HepG2 (cell line): ENCODE measurements at regions not wholly inside any gene's neighbourhood (a gene's known extent, or its start where the extent isn't known, plus 50 kb on each side); places are given as distances from the start of the nearest gene placed in this dataset.

Experiments
- ATAC-seq: fragments of 200-7000 bp; cut with Tn5 transposase; 3 replicates; pipeline ENCODE4 v1.9.1; 2020; ENCODE audit warnings: mild to moderate bottlenecking, moderate library complexity
- BruUV-seq: library from RNA; stranded (reverse); fragments of 400-500 nt; replicated peaks from 2 replicates; lab custom pipeline; 2021; lab: Mats Ljungman, UMichigan
- CTCF ChIA-PET: fragments of 300-600 bp; formaldehyde crosslinking; extraction: SDS; loops from one replicate; lab custom pipeline; 2021; ENCODE audit warnings: low total read pairs, inconsistent platforms, low intra/inter-chr PET ratio; lab: Yijun Ruan, JAX
- POLR2A ChIA-PET: fragments of 350-600 bp; sonication (Branson Sonifier 250); formaldehyde crosslinking; loops from one replicate; lab custom pipeline; 2020; ENCODE audit warnings: antibody characterized with exemption, inconsistent platforms; lab: Yijun Ruan, JAX
- DNase-seq: peaks from one replicate; pipeline ENCODE4 v3.0.0-alpha.2; 2015; ENCODE audit warnings: low spot score
- FAIRE-seq: peaks from 3 replicates; lab custom pipeline; 2011; peaks lifted over from hg19 to GRCh38; lab: Jason Lieb, UNC
- H2AFZ ChIP-seq: one replicate; pipeline ENCODE4 v1.6.1; 2011; ENCODE audit warnings: low read length, inconsistent platforms
- H3K27ac ChIP-seq: fragments of 300-600 bp; 3 replicates; pipeline ENCODE4 v1.8.0; 2011; ENCODE audit warnings: mixed run types, mild to moderate bottlenecking, mixed read lengths, low read length, inconsistent platforms; ENCODE audit not compliant: insufficient read depth; ENCODE audit errors: extremely low read length
- H3K27me3 ChIP-seq, 2 experiments: fragments of 200-600 bp in 1 of 2; 2 replicates in 1 of 2; 3 replicates in 1 of 2; pipeline versions ENCODE4 v1.6.0 to v1.8.0; 2011; ENCODE audit warnings: low read length in 2 of 2, mild to moderate bottlenecking in 2 of 2, moderate library complexity in 2 of 2, inconsistent platforms in 1 of 2; ENCODE audit not compliant: insufficient read depth in 2 of 2, control insufficient read depth in 1 of 2
- H3K36me3 ChIP-seq, 2 experiments: fragments of 200-600 bp in 1 of 2; replicated peaks in 1 of 2; 2 replicates in 1 of 2; 3 replicates in 1 of 2; pipeline versions ENCODE4 v1.5.1 to v1.8.0; 2011; ENCODE audit warnings: low read length in 2 of 2, inconsistent platforms in 1 of 2; ENCODE audit not compliant: insufficient read depth in 2 of 2, control insufficient read depth in 1 of 2
- H3K4me1 ChIP-seq: 2 replicates; pipeline ENCODE4 v1.5.1; 2012; ENCODE audit warnings: low read length, inconsistent platforms; ENCODE audit not compliant: insufficient read depth
- H3K4me2 ChIP-seq: 2 replicates; pipeline ENCODE4 v1.6.0; 2011; ENCODE audit warnings: low read depth, low read length, inconsistent platforms
- H3K4me3 ChIP-seq, 3 experiments: fragments of 200-600 bp in 1 of 3; sonication (generic), shearing (Covaris generic) in 1 of 3; replicated peaks in 1 of 3; 2 replicates each; pipeline ENCODE4 v1.5.1; 2011 to 2016; ENCODE audit warnings: low read length in 3 of 3, inconsistent platforms in 2 of 3, low read depth in 2 of 3, mild to moderate bottlenecking in 2 of 3, control low read depth in 1 of 3, mixed read lengths in 1 of 3; ENCODE audit not compliant: insufficient read depth in 1 of 3
- H3K79me2 ChIP-seq: one replicate; pipeline ENCODE4 v1.6.1; 2011; ENCODE audit warnings: low read length, inconsistent platforms; ENCODE audit not compliant: insufficient read depth
- H3K9ac ChIP-seq: 2 replicates; pipeline ENCODE4 v1.6.0; 2011; ENCODE audit warnings: mild to moderate bottlenecking, low read depth, low read length, inconsistent platforms; ENCODE audit not compliant: insufficient read depth
- H3K9me3 ChIP-seq: 2 replicates; pipeline ENCODE4 v1.5.1; 2012; ENCODE audit warnings: mild to moderate bottlenecking, low read length
- H4K20me1 ChIP-seq: 2 replicates; pipeline ENCODE4 v1.6.0; 2011; ENCODE audit warnings: inconsistent platforms, mild to moderate bottlenecking, low read length, moderate library complexity; ENCODE audit not compliant: insufficient read depth
- ATM ChIP-seq: fragments of 450-650 bp; IDR thresholded peaks from 2 replicates; pipeline ENCODE4 v1.7.1; 2017; ENCODE audit warnings: mild to moderate bottlenecking, borderline replicate concordance
- BORCS8-MEF2B ChIP-seq: sonication (generic); formaldehyde crosslinking; IDR thresholded peaks from 2 replicates; pipeline ENCODE4 v1.8.0; 2022; ENCODE audit warnings: mild to moderate bottlenecking, missing genetic modification reagents
- BRF2 ChIP-seq: sonication (generic); formaldehyde crosslinking; IDR thresholded peaks from 2 replicates; pipeline ENCODE4 v1.8.1; 2022; ENCODE audit warnings: mild to moderate bottlenecking, missing genetic modification reagents
- DMAP1 ChIP-seq: IDR thresholded peaks from 2 replicates; pipeline ENCODE4 v1.6.1; 2016
- HNF4A ChIP-seq: sonication (generic); formaldehyde crosslinking; IDR thresholded peaks from 2 replicates; pipeline ENCODE4 v1.4.0; 2020; ENCODE audit warnings: missing genetic modification reagents
- MBNL3 ChIP-seq: fragments of 250-450 bp; sonication (Bioruptor Pico); conservative IDR thresholded peaks from 2 replicates; pipeline ENCODE4 v1.8.0; 2022; ENCODE audit warnings: mild to moderate bottlenecking, inconsistent platforms
- POGZ ChIP-seq: sonication (generic); formaldehyde crosslinking; IDR thresholded peaks from 2 replicates; pipeline ENCODE4 v1.4.0; 2020; ENCODE audit warnings: mild to moderate bottlenecking, missing genetic modification reagents
- TERF1 ChIP-seq: sonication (generic); formaldehyde crosslinking; IDR thresholded peaks from 2 replicates; pipeline ENCODE4 v1.8.0; 2022; ENCODE audit warnings: mild to moderate bottlenecking, missing genetic modification reagents, moderate library complexity
- ZFP36 ChIP-seq: fragments of 150-350 bp; IDR thresholded peaks from 2 replicates; pipeline ENCODE4 v1.6.1; 2018; ENCODE audit warnings: borderline replicate concordance, low read length, low read depth; ENCODE audit not compliant: partially characterized antibody
- ZNF3 ChIP-seq: IDR thresholded peaks from 2 replicates; pipeline ENCODE4 v1.7.0; 2017; ENCODE audit warnings: inconsistent platforms
- ZNF460 ChIP-seq: sonication (generic); formaldehyde crosslinking; IDR thresholded peaks from 2 replicates; pipeline ENCODE4 v1.5.1; 2020; ENCODE audit warnings: missing genetic modification reagents, mild to moderate bottlenecking, borderline replicate concordance
- ZNF576 ChIP-seq: sonication (generic); formaldehyde crosslinking; IDR thresholded peaks from 2 replicates; pipeline ENCODE4 v1.4.0; 2020; ENCODE audit warnings: mild to moderate bottlenecking, missing genetic modification reagents
- ZNF703 ChIP-seq: sonication (generic); formaldehyde crosslinking; IDR thresholded peaks from 2 replicates; pipeline ENCODE4 v1.5.1; 2020; ENCODE audit warnings: missing genetic modification reagents, mild to moderate bottlenecking, moderate library complexity, borderline replicate concordance
- ZNF761 ChIP-seq: sonication (generic); formaldehyde crosslinking; conservative IDR thresholded peaks from 2 replicates; pipeline ENCODE4 v1.4.0; 2020; ENCODE audit warnings: mild to moderate bottlenecking, missing genetic modification reagents
- ZNF772 ChIP-seq: sonication (generic); formaldehyde crosslinking; IDR thresholded peaks from 2 replicates; pipeline ENCODE4 v1.5.0; 2020; ENCODE audit warnings: mild to moderate bottlenecking, missing genetic modification reagents
- ZZZ3 ChIP-seq: sonication (generic); formaldehyde crosslinking; IDR thresholded peaks from 2 replicates; pipeline ENCODE4 v1.4.0; 2020; ENCODE audit warnings: missing genetic modification reagents, mild to moderate bottlenecking, borderline replicate concordance
- WGBS: methylation state at CpG from one replicate; pipeline ENCODE4 v1.1.6; 2017; ENCODE audit warnings: low lambda C conversion rate; 5-methylcytosine and 5-hydroxymethylcytosine counted together
- in situ Hi-C: cut with HindIII; loops from 2 replicates; pipeline ENCODE4 v1.10.0; 2017; ENCODE audit warnings: low pct_unique_long_range_greater_than_20kb; ENCODE audit not compliant: extremely low pct_ligation_motif_present
- intact Hi-C: fragments of 100-400 bp; cut with micrococcal nuclease; formaldehyde crosslinking; loops from one replicate; pipeline ENCODE4 v1.10.0; 2022; ENCODE audit not compliant: unreplicated experiment

GRCh38 chr1:103267266-103267665 lies 158.9 kb upstream of the COL11A1 start:
- CTCF ChIA-PET: no interaction called here
- intact Hi-C loops (no loop called here), in situ Hi-C loops (no loop called here)
- no peak overlapping the region for H3K27ac ChIP-seq
- no peaks in the 10 kb centered on the region for H3K79me2 ChIP-seq
- no peaks in the 10 kb centered on the region for H3K27me3 ChIP-seq
- ATAC-seq (no peak), DNase-seq (no peak), FAIRE-seq (no peak)
- no peaks in the 10 kb centered on the region for H3K4me1 ChIP-seq
- H3K36me3 ChIP-seq: no peaks in the 10 kb centered on the region
- no TSS peak for BruUV-seq
- H4K20me1 ChIP-seq: no peaks in the 10 kb centered on the region
- WGBS: 0% methylated on average over 1 of the region's 1 CpG
- POLR2A ChIA-PET: no interaction called here
- H2AFZ ChIP-seq: no peak overlapping the region
- TF ChIP-seq HNF4A (CRISPR knock-in tag) (no peak), ZFP36 (no peak), ZNF576 (no peak), POGZ (CRISPR knock-in tag) (no peak), ZZZ3 (CRISPR knock-in tag) (no peak), MBNL3 (CRISPR knock-in tag) (no peak), ATM (no peak), DMAP1 (no peak), ZNF460 (CRISPR knock-in tag) (no peak), BORCS8-MEF2B (CRISPR knock-in tag) (no peak), TERF1 (CRISPR knock-in tag) (no peak), ZNF761 (CRISPR knock-in tag) (no peak), BRF2 (CRISPR knock-in tag) (no peak), ZNF772 (no peak), ZNF703 (CRISPR knock-in tag) (no peak), ZNF3 (CRISPR knock-in tag) (no peak)
- H3K9me3 ChIP-seq: peaks cover 11% of the 10 kb centered on the region; the same call in 1 of the 2 replicates
- H3K9ac ChIP-seq: no peak overlapping the region
- H3K4me3 ChIP-seq: no peak overlapping the region
- H3K4me2 ChIP-seq: no peak overlapping the region
